CD14-positive monocyte (primary cell): ENCODE measurements at regions not wholly inside any gene's neighbourhood (a gene's known extent, or its start where the extent isn't known, plus 50 kb on each side); places are given as distances from the start of the nearest gene placed in this dataset.

Source experiments
- DNase-seq, 3 donors: peaks; one replicate each; pipeline ENCODE4 v3.0.0-alpha.2; 2011 to 2022
- H2AFZ ChIP-seq: 2 replicates; pipeline ENCODE4 v1.6.0; 2012; ENCODE audit warnings: mild to moderate bottlenecking, low read depth, low read length, inconsistent platforms; ENCODE audit not compliant: insufficient read depth, poor library complexity, severe bottlenecking
- H3K27ac ChIP-seq, 2 donors: 1 replicate in 1 of 2; 2 replicates in 1 of 2; pipeline ENCODE4 v1.5.1; 2012 to 2013; ENCODE audit warnings: low read length in 2 of 2, control low read depth in 1 of 2, inconsistent platforms in 1 of 2, low read depth in 1 of 2, mild to moderate bottlenecking in 1 of 2
- H3K27me3 ChIP-seq, 2 donors: one replicate each; pipeline versions ENCODE4 v1.6.0 to v1.6.1; 2011 to 2013; ENCODE audit warnings: low read length in 2 of 2; ENCODE audit not compliant: control insufficient read depth in 2 of 2, insufficient read depth in 2 of 2
- H3K36me3 ChIP-seq, 2 donors: replicated peaks in 1 of 2; 1 replicate in 1 of 2; 2 replicates in 1 of 2; pipeline versions ENCODE4 v1.5.1 to v1.6.1; 2012 to 2013; ENCODE audit warnings: low read length in 2 of 2, control low read depth in 1 of 2, inconsistent platforms in 1 of 2, mild to moderate bottlenecking in 1 of 2; ENCODE audit not compliant: insufficient read depth in 2 of 2, control insufficient read depth in 1 of 2
- H3K4me1 ChIP-seq, 2 donors: 1 replicate in 1 of 2; 2 replicates in 1 of 2; pipeline versions ENCODE4 v1.5.1 to v1.6.1; 2012 to 2013; ENCODE audit warnings: low read length in 2 of 2, control low read depth in 1 of 2, inconsistent platforms in 1 of 2, mild to moderate bottlenecking in 1 of 2, moderate library complexity in 1 of 2; ENCODE audit not compliant: insufficient read depth in 2 of 2, control insufficient read depth in 1 of 2
- H3K4me2 ChIP-seq: replicated peaks from 2 replicates; pipeline ENCODE3; 2012; ENCODE audit warnings: low read length, moderate library complexity, mild to moderate bottlenecking; ENCODE audit not compliant: poor library complexity, severe bottlenecking; ENCODE audit errors: extremely low read depth
- H3K4me3 ChIP-seq, 3 experiments: fragments of 200-600 bp in 1 of 3; sonication (generic) in 1 of 3; replicated peaks in 1 of 3; 1 replicate in 2 of 3; 2 replicates in 1 of 3; pipeline ENCODE4 v1.5.1; 2011 to 2013; ENCODE audit warnings: low read length in 3 of 3, mild to moderate bottlenecking in 3 of 3, control low read depth in 2 of 3, low read depth in 2 of 3, inconsistent platforms in 1 of 3, moderate library complexity in 1 of 3
- H3K79me2 ChIP-seq: 2 replicates; pipeline ENCODE4 v1.6.0; 2012; ENCODE audit warnings: mild to moderate bottlenecking, control low read depth, inconsistent platforms, low read length, moderate library complexity; ENCODE audit not compliant: insufficient read depth
- H3K9ac ChIP-seq: 2 replicates; pipeline ENCODE4 v1.6.0; 2017; ENCODE audit warnings: low read length, mild to moderate bottlenecking; ENCODE audit not compliant: insufficient read depth, poor library complexity, severe bottlenecking
- H3K9me3 ChIP-seq, 2 donors: replicated peaks in 1 of 2; 1 replicate in 1 of 2; 2 replicates in 1 of 2; pipeline versions ENCODE4 v1.5.1 to v1.6.1; 2012 to 2013; ENCODE audit warnings: low read length in 2 of 2, control low read depth in 1 of 2; ENCODE audit not compliant: control insufficient read depth in 1 of 2, insufficient read depth in 1 of 2
- H4K20me1 ChIP-seq: 2 replicates; pipeline ENCODE4 v1.6.0; 2012; ENCODE audit warnings: mild to moderate bottlenecking, low read length, control low read depth, moderate library complexity; ENCODE audit not compliant: insufficient read depth
- H3K27ac Mint-ChIP-seq, 7 donors: one replicate each; pipeline ENCODE4 v1.8.0; 2020; ENCODE audit warnings: mild to moderate bottlenecking in 7 of 7, mixed read lengths in 7 of 7, moderate library complexity in 6 of 7, inconsistent platforms in 2 of 7
- H3K27me3 Mint-ChIP-seq, 3 donors: one replicate each; pipeline ENCODE4 v1.8.0; 2021 to 2022; ENCODE audit warnings: low read depth in 3 of 3, mild to moderate bottlenecking in 3 of 3, mixed read lengths in 3 of 3, moderate library complexity in 3 of 3, inconsistent platforms in 1 of 3
- H3K36me3 Mint-ChIP-seq, 2 donors: one replicate each; pipeline ENCODE4 v1.8.0; 2020; ENCODE audit warnings: mixed read lengths in 2 of 2, inconsistent platforms in 1 of 2, mild to moderate bottlenecking in 1 of 2
- H3K4me1 Mint-ChIP-seq: one replicate; pipeline ENCODE4 v1.8.0; 2020; ENCODE audit warnings: mild to moderate bottlenecking, mixed read lengths
- H3K4me3 Mint-ChIP-seq, 2 donors: one replicate each; pipeline ENCODE4 v1.8.0; 2020; ENCODE audit warnings: mild to moderate bottlenecking in 2 of 2, mixed read lengths in 2 of 2, moderate library complexity in 1 of 2
- H3K9me3 Mint-ChIP-seq, 7 donors: one replicate each; pipeline ENCODE4 v1.8.0; 2020 to 2022; ENCODE audit warnings: mixed read lengths in 7 of 7, mild to moderate bottlenecking in 6 of 7, moderate library complexity in 6 of 7, inconsistent platforms in 2 of 7
- CTCF ChIP-seq: fragments of 200-600 bp; IDR thresholded peaks from one replicate; pipeline ENCODE4 v1.8.0; 2022; ENCODE audit warnings: antibody characterized with exemption, mild to moderate bottlenecking
- WGBS: methylation state at CpG from one replicate; pipeline ENCODE4 v1.1.5; 2013; ENCODE audit warnings: missing lambda C conversion rate; ENCODE audit not compliant: insufficient coverage; 5-methylcytosine and 5-hydroxymethylcytosine counted together
- intact Hi-C, 2 donors: fragments of 100-400 bp; cut with micrococcal nuclease; formaldehyde crosslinking; loops; one replicate each; pipeline versions ENCODE4 v1.15.0 to v1.15.1; 2023

DNA sequence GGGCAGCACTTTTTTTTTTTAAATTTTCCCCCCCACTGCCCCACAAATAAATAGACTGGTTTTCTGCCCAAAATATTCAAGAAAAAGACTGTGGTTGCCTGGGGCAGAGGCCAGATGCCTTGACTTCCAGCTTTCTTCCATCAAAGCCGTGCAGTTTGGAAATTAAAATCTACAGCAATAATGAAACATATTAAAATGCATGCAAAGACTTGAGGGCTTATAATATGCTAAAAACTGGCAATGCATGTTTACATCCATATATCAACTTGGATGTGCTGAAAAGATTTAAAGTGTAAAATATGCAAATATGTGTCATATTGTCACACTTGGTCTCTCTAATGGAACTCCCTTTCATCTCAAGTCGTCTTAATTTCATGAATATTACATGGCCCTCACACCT, 2036.2 kb upstream of the PIK3C3 start:
- Mint-ChIP-seq H3K27me3 (no peaks in the 10 kb centered on the region), H3K9me3 (peaks cover 0 to 3% (median 1%) of the 10 kb centered on the region in 7 donors), H3K36me3 (no peaks in the 10 kb centered on the region), H3K4me1 (no peaks in the 10 kb centered on the region), H3K27ac (no peak overlapping the region), H3K4me3 (no peak overlapping the region)
- no peak for DNase-seq
- WGBS, result no CpG with 5 or more reads among the region's 2 CpGs
- TF ChIP-seq CTCF, result no peak
- no peak overlapping the region for H2AFZ ChIP-seq
- H3K9me3 ChIP-seq, result no peaks in the 10 kb centered on the region
- H4K20me1 ChIP-seq, result no peaks in the 10 kb centered on the region
- H3K4me1 ChIP-seq, result no peaks in the 10 kb centered on the region
- H3K9ac ChIP-seq, result no peak overlapping the region
- H3K4me3 ChIP-seq, result no peak overlapping the region
- intact Hi-C loops, result no loop called here
- no peak overlapping the region for H3K27ac ChIP-seq
- H3K4me2 ChIP-seq, result no peak overlapping the region
- no peaks in the 10 kb centered on the region for H3K79me2 ChIP-seq
- no peaks in the 10 kb centered on the region for H3K36me3 ChIP-seq
- no peaks in the 10 kb centered on the region for H3K27me3 ChIP-seq

DNA sequence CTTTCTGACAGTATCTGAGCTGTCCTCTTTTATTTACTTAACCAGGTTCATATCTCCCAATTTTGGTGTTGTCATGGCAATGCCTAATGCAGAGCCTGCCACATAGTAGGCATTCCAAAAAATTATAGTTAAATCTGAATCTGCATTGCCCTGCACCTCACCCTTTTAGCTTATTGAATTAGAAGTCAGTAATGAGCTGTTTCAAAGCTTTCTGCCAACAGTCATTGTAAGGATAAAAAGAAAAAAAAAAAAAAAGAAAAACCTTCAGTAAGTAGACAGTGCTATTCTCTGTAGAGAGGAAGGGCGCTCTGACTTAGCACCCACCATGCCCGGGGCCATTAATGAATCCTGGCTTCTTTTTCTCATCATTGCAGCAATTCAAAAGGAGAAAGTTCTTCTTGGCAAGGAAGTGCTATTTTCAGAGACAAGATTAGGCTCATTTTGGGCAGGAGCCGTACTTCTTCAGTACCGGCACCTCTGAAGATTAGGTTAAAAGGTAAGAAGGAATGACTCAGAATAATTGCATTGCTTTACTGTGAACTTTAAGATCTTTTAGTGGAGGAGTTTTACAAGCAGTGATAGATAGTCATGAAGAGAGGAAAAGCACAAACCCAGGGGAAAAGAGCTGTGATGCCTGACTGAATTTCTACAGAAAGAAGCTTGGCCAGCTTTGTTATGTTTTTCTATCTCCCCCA, 2041.2 kb upstream of the PIK3C3 start:
- DNase-seq, result no peak
- intact Hi-C loops, result no loop called here
- 75% methylated on average over 2 of the region's 4 CpGs for WGBS
- no peaks in the 10 kb centered on the region for H3K27me3 ChIP-seq
- TF ChIP-seq CTCF, result no peak
- no peaks in the 10 kb centered on the region for H3K79me2 ChIP-seq
- H3K9me3 ChIP-seq, result peaks cover 0 to 8% of the 10 kb centered on the region in 2 donors
- no peaks in the 10 kb centered on the region for H4K20me1 ChIP-seq
- Mint-ChIP-seq H3K36me3 (no peaks in the 10 kb centered on the region), H3K9me3 (peaks cover 0 to 6% (median 2%) of the 10 kb centered on the region in 7 donors), H3K4me1 (no peaks in the 10 kb centered on the region), H3K27me3 (no peaks in the 10 kb centered on the region), H3K4me3 (no peak overlapping the region), H3K27ac (no peak overlapping the region)
- H3K9ac ChIP-seq, result no peak overlapping the region
- no peaks in the 10 kb centered on the region for H3K4me1 ChIP-seq
- H3K27ac ChIP-seq, result no peak overlapping the region
- H2AFZ ChIP-seq, result no peak overlapping the region
- H3K4me2 ChIP-seq, result no peak overlapping the region
- no peaks in the 10 kb centered on the region for H3K36me3 ChIP-seq
- no peak overlapping the region for H3K4me3 ChIP-seq
